AG04450 (cell line): ENCODE measurements at regions not wholly inside any gene's neighbourhood (a gene's known extent, or its start where the extent isn't known, plus 50 kb on each side); places are given as distances from the start of the nearest gene placed in this dataset.
A peak's percentile ranks its signal among the peaks of the same experiment; 100 is the strongest.

Experiments
- CTCF ChIA-PET: fragments of 300-600, 350-600 bp; formaldehyde crosslinking; extraction: SDS; loops from one replicate; lab custom pipeline; 2022; ENCODE audit warnings: antibody characterized with exemption, inconsistent platforms; lab: Charles Lee
- POLR2A ChIA-PET: fragments of 350-600 bp; formaldehyde crosslinking; extraction: SDS; loops from one replicate; lab custom pipeline; 2021; ENCODE audit warnings: antibody characterized with exemption, inconsistent platforms; lab: Yijun Ruan, JAX
- DNase-seq: peaks from one replicate; pipeline ENCODE4 v3.0.0-alpha.2; 2011; ENCODE audit warnings: low read depth, low spot score
- H3K27ac ChIP-seq: one replicate; pipeline ENCODE4 v1.5.1; 2012; ENCODE audit warnings: low read depth, low read length, control low read depth
- H3K27me3 ChIP-seq: one replicate; pipeline ENCODE4 v1.6.0; 2012; ENCODE audit warnings: low read length; ENCODE audit not compliant: control insufficient read depth, insufficient read depth
- H3K4me3 ChIP-seq: 2 replicates; pipeline ENCODE4 v1.5.1; 2011; ENCODE audit warnings: mild to moderate bottlenecking, low read depth, low read length, control low read depth
- H3K9me3 ChIP-seq: 2 replicates; pipeline ENCODE4 v1.5.1; 2012; ENCODE audit warnings: low read length; ENCODE audit not compliant: control insufficient read depth, insufficient read depth
- TF ChIP-seq, protein P1 (sequence below): IDR thresholded peaks from 2 replicates; pipeline ENCODE4 v1.5.1; 2011; ENCODE audit warnings: low read depth, low read length, control low read depth, inconsistent platforms

- TF ChIP-seq, protein P1, sequence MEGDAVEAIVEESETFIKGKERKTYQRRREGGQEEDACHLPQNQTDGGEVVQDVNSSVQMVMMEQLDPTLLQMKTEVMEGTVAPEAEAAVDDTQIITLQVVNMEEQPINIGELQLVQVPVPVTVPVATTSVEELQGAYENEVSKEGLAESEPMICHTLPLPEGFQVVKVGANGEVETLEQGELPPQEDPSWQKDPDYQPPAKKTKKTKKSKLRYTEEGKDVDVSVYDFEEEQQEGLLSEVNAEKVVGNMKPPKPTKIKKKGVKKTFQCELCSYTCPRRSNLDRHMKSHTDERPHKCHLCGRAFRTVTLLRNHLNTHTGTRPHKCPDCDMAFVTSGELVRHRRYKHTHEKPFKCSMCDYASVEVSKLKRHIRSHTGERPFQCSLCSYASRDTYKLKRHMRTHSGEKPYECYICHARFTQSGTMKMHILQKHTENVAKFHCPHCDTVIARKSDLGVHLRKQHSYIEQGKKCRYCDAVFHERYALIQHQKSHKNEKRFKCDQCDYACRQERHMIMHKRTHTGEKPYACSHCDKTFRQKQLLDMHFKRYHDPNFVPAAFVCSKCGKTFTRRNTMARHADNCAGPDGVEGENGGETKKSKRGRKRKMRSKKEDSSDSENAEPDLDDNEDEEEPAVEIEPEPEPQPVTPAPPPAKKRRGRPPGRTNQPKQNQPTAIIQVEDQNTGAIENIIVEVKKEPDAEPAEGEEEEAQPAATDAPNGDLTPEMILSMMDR: peak; percentile 52
- no peaks in the 10 kb centered on the region for H3K27me3 ChIP-seq
- peaks cover 22% of the 10 kb centered on the region for H3K9me3 ChIP-seq
- no peak overlapping the region for H3K4me3 ChIP-seq
- no peak overlapping the region for H3K27ac ChIP-seq
- DNase-seq: no peak
- CTCF ChIA-PET: interaction anchor here (0.7 to 2.1 kb wide), 4 partner anchors 188 to 592 kb away, joined by 3 to 14 read pairs (median 4); no protein-coding TSS in a partner anchor
- POLR2A ChIA-PET: no interaction called here
Observed at GRCh38 chr22:34111210-34111824, 191.0 kb upstream of the LARGE1 start.

- POLR2A ChIA-PET: no interaction called here
- H3K27me3 ChIP-seq: no peaks in the 10 kb centered on the region
- H3K27ac ChIP-seq: no peak overlapping the region
- no peak overlapping the region for H3K4me3 ChIP-seq
- H3K9me3 ChIP-seq: peaks cover 13% of the 10 kb centered on the region
- no peak for DNase-seq
- TF ChIP-seq, protein P1: no peak
- CTCF ChIA-PET: no interaction called here
Observed at GRCh38 chr22:34113381-34113780, 193.1 kb upstream of the LARGE1 start.

- DNase-seq: no peak
- ChIA-PET POLR2A (no interaction called here), CTCF (no interaction called here)
- TF ChIP-seq, protein P1: no peak
- Histone ChIP-seq H3K27me3 (no peaks in the 10 kb centered on the region), H3K9me3 (peaks cover 15% of the 10 kb centered on the region), H3K4me3 (no peak overlapping the region), H3K27ac (no peak overlapping the region)
Observed at GRCh38 chr22:34114406-34114805, 194.1 kb upstream of the LARGE1 start.

- Histone ChIP-seq H3K27me3 (no peaks in the 10 kb centered on the region), H3K9me3 (peaks cover 15% of the 10 kb centered on the region), H3K4me3 (no peak overlapping the region), H3K27ac (no peak overlapping the region)
- no peak for DNase-seq
- ChIA-PET POLR2A (no interaction called here), CTCF (no interaction called here)
- TF ChIP-seq, protein P1: no peak
Observed at GRCh38 chr22:34115722-34116121, 195.4 kb upstream of the LARGE1 start.

DNA sequence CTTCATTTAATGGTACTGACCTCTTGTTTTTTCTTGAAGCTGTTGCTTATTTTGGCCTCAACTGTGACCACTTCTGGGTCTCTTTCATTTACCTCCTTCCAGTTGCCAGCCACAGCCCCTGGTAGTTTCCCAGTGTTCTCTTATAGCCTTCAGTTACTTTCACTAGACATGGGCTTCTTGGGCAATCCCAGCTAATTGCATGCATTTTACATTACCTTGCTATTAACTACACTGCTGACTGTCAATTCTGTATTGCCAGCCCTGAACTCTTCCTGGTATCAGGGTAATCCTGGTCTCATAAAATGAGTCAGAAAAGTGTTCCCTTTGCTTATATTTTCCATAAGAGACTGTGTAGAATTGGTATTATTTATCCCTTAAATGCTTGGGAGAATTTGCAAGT is 195.8 kb upstream of the LARGE1 start:
- no peaks in the 10 kb centered on the region for H3K27me3 ChIP-seq
- DNase-seq: no peak
- TF ChIP-seq, protein P1: no peak
- no peak overlapping the region for H3K4me3 ChIP-seq
- CTCF ChIA-PET: no interaction called here
- H3K9me3 ChIP-seq: peaks cover 13% of the 10 kb centered on the region
- POLR2A ChIA-PET: no interaction called here
- H3K27ac ChIP-seq: no peak overlapping the region
